Mucosa of descending colon (tissue), 3 donors: ENCODE measurements at regions not wholly inside any gene's neighbourhood (a gene's known extent, or its start where the extent isn't known, plus 50 kb on each side); places are given as distances from the start of the nearest gene placed in this dataset.

ENCODE experiments used
- ATAC-seq: fragments of 200-7000 bp; cut with Tn5 transposase; one replicate; pipeline ENCODE4 v1.9.1; 2020; ENCODE audit warnings: mild to moderate bottlenecking, moderate library complexity
- DNase-seq, 3 donors: peaks; one replicate each; pipeline ENCODE4 v3.0.0-alpha.2; 2020
- H3K36me3 ChIP-seq: fragments of 200-600 bp; one replicate; pipeline ENCODE4 v1.8.0; 2021; ENCODE audit warnings: low read depth, mild to moderate bottlenecking
- H3K4me1 ChIP-seq: fragments of 200-600 bp; one replicate; pipeline ENCODE4 v1.8.0; 2021; ENCODE audit warnings: low read depth, mild to moderate bottlenecking
- H3K4me3 ChIP-seq: fragments of 200-600 bp; one replicate; pipeline ENCODE4 v1.8.0; 2021; ENCODE audit warnings: mild to moderate bottlenecking
- H3K9me3 ChIP-seq: fragments of 200-600 bp; one replicate; pipeline ENCODE4 v1.8.0; 2021; ENCODE audit warnings: mild to moderate bottlenecking
- intact Hi-C, 2 donors: fragments of 100-400 bp; cut with DNase I in 1 of 2; cut with micrococcal nuclease in 1 of 2; formaldehyde crosslinking; loops; one replicate each; pipeline versions ENCODE4 v1.11.0 to v1.11.1; 2022; cut with DNase I, micrococcal nuclease
- TF ChIP-seq, protein P1 (sequence below): fragments of 200-600 bp; IDR thresholded peaks from one replicate; pipeline ENCODE4 v1.8.0; 2022; ENCODE audit warnings: antibody characterized with exemption, mild to moderate bottlenecking
- donor health status: DM: no; HTN: no; CAD: no; lungs with moderate emphysema.
- donor health status: DM: no; HTN: no; CAD: no.
- donor health status: DM: no; HTN: yes; CAD: no.

DNA sequence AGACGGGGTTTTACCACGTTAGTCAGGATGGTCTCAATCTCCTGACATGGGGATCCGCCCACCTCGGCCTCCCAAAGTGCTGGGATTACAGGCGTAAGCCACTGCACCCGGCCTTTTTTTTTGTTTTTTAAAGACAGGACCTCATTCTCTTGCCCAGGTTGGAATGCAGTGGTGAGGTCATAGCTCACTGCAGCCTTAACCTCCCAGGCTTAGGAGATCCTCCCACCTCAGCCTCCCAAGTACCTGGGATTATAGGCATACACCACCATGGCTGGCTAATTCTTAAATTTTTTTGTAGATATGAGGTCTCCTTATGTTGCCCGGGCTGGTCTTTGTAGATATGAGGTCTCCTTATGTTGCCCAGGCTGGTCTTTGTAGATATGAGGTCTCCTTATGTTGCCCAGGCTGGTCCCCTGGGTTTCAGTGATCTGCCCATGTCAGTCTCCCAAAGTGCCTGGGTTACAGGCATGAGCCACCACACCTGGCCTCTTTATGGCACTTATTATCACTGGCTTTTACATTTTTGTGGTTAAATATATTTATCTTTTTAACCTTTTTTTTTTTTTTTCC, 82.3 kb upstream of the RNU6-1 start:
- Histone ChIP-seq H3K9me3 (no peaks in the 10 kb centered on the region), H3K36me3 (no peaks in the 10 kb centered on the region), H3K4me3 (no peak overlapping the region), H3K4me1 (no peaks in the 10 kb centered on the region)
- ATAC-seq (no peak), DNase-seq (no peak)
- TF ChIP-seq, protein P1, sequence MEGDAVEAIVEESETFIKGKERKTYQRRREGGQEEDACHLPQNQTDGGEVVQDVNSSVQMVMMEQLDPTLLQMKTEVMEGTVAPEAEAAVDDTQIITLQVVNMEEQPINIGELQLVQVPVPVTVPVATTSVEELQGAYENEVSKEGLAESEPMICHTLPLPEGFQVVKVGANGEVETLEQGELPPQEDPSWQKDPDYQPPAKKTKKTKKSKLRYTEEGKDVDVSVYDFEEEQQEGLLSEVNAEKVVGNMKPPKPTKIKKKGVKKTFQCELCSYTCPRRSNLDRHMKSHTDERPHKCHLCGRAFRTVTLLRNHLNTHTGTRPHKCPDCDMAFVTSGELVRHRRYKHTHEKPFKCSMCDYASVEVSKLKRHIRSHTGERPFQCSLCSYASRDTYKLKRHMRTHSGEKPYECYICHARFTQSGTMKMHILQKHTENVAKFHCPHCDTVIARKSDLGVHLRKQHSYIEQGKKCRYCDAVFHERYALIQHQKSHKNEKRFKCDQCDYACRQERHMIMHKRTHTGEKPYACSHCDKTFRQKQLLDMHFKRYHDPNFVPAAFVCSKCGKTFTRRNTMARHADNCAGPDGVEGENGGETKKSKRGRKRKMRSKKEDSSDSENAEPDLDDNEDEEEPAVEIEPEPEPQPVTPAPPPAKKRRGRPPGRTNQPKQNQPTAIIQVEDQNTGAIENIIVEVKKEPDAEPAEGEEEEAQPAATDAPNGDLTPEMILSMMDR, result no peak
- intact Hi-C loops, result no loop called here

- TF ChIP-seq, protein P1, result no peak
- H3K4me3 ChIP-seq, result no peak overlapping the region
- H3K9me3 ChIP-seq, result no peaks in the 10 kb centered on the region
- ATAC-seq (no peak), DNase-seq (no peak)
- intact Hi-C loops, result no loop called here
- no peaks in the 10 kb centered on the region for H3K36me3 ChIP-seq
- no peaks in the 10 kb centered on the region for H3K4me1 ChIP-seq
These were observed 83.4 kb upstream of the RNU6-1 start for GRCh38 chr15:67922971-67923945.

GRCh38 chr15:67924359-67924974, 84.6 kb upstream of the RNU6-1 start:
- Histone ChIP-seq H3K9me3 (no peaks in the 10 kb centered on the region), H3K36me3 (no peaks in the 10 kb centered on the region), H3K4me1 (no peaks in the 10 kb centered on the region), H3K4me3 (no peak overlapping the region)
- ATAC-seq, result no peak
- TF ChIP-seq, protein P1, result no peak
- DNase-seq, result no peak
- intact Hi-C loops, result no loop called here

- DNase-seq (no peak), ATAC-seq (no peak)
- H3K4me1 ChIP-seq, result no peaks in the 10 kb centered on the region
- no peaks in the 10 kb centered on the region for H3K36me3 ChIP-seq
- TF ChIP-seq, protein P1, result no peak
- intact Hi-C loops, result no loop called here
- H3K4me3 ChIP-seq, result no peak overlapping the region
- H3K9me3 ChIP-seq, result no peaks in the 10 kb centered on the region
These were observed 85.3 kb upstream of the RNU6-1 start for GRCh38 chr15:67925182-67925581.

- Histone ChIP-seq H3K4me1 (no peaks in the 10 kb centered on the region), H3K9me3 (no peaks in the 10 kb centered on the region), H3K4me3 (no peak overlapping the region), H3K36me3 (no peaks in the 10 kb centered on the region)
- peak in 1 of 3 donors; percentile 39 for DNase-seq
- intact Hi-C loops, result no loop called here
- TF ChIP-seq, protein P1, result no peak
- ATAC-seq, result peak; percentile 14
These were observed 87.8 kb upstream of the RNU6-1 start for GRCh38 chr15:67927501-67928168.
